Neuron (in vitro differentiated cells): ENCODE measurements at regions not wholly inside any gene's neighbourhood (a gene's known extent, or its start where the extent isn't known, plus 50 kb on each side); places are given as distances from the start of the nearest gene placed in this dataset.

Source experiments
- H2AFZ ChIP-seq: one replicate; pipeline ENCODE4 v1.6.1; 2013; ENCODE audit warnings: low read depth, mild to moderate bottlenecking, inconsistent platforms, low read length, moderate library complexity
- H3K27me3 ChIP-seq: one replicate; pipeline ENCODE4 v1.6.1; 2013; ENCODE audit warnings: low read length; ENCODE audit not compliant: insufficient read depth
- H3K36me3 ChIP-seq: one replicate; pipeline ENCODE4 v1.6.1; 2013; ENCODE audit warnings: low read length; ENCODE audit not compliant: insufficient read depth
- H3K4me1 ChIP-seq: one replicate; pipeline ENCODE4 v1.6.1; 2013; ENCODE audit warnings: low read length; ENCODE audit not compliant: insufficient read depth
- H3K4me3 ChIP-seq: 2 replicates; pipeline ENCODE4 v1.5.1; 2013; ENCODE audit warnings: mild to moderate bottlenecking, low read length, moderate library complexity
- H3K9me3 ChIP-seq: one replicate; pipeline ENCODE4 v1.6.1; 2013; ENCODE audit warnings: low read length

- peaks cover 2% of the 10 kb centered on the region for H3K27me3 ChIP-seq
- no peaks in the 10 kb centered on the region for H3K36me3 ChIP-seq
- H3K4me3 ChIP-seq: no peak overlapping the region
- H3K9me3 ChIP-seq: no peaks in the 10 kb centered on the region
- no peaks in the 10 kb centered on the region for H3K4me1 ChIP-seq
- no peak overlapping the region for H2AFZ ChIP-seq
These were observed 368.5 kb upstream of the ZNF507 start for GRCh38 chr19:31976775-31977536.

- no peaks in the 10 kb centered on the region for H3K36me3 ChIP-seq
These were observed 366.0 kb upstream of the ZNF507 start for GRCh38 chr19:31979362-31979761.

GRCh38 chr19:31979949-31980670 lies 365.3 kb upstream of the ZNF507 start:
- Histone ChIP-seq H3K4me1 (no peaks in the 10 kb centered on the region), H3K4me3 (no peak overlapping the region), H2AFZ (no peak overlapping the region), H3K36me3 (no peaks in the 10 kb centered on the region), H3K9me3 (no peaks in the 10 kb centered on the region), H3K27me3 (peaks cover 2% of the 10 kb centered on the region)

More at GRCh38 chr19:31979362-31979761, 366.0 kb upstream of the ZNF507 start:
- Histone ChIP-seq H3K4me3 (no peak overlapping the region), H3K9me3 (no peaks in the 10 kb centered on the region), H3K4me1 (no peaks in the 10 kb centered on the region), H2AFZ (no peak overlapping the region), H3K27me3 (peaks cover 2% of the 10 kb centered on the region)

GRCh38 chr19:31980796-31981195 lies 364.6 kb upstream of the ZNF507 start:
- H2AFZ ChIP-seq: no peak overlapping the region
- no peaks in the 10 kb centered on the region for H3K36me3 ChIP-seq
- no peaks in the 10 kb centered on the region for H3K9me3 ChIP-seq
- no peaks in the 10 kb centered on the region for H3K4me1 ChIP-seq
- no peak overlapping the region for H3K4me3 ChIP-seq
- peaks cover 2% of the 10 kb centered on the region for H3K27me3 ChIP-seq

- no peak overlapping the region for H2AFZ ChIP-seq
- peaks cover 2% of the 10 kb centered on the region for H3K27me3 ChIP-seq
- no peak overlapping the region for H3K4me3 ChIP-seq
- no peaks in the 10 kb centered on the region for H3K4me1 ChIP-seq
- H3K9me3 ChIP-seq: no peaks in the 10 kb centered on the region
- no peaks in the 10 kb centered on the region for H3K36me3 ChIP-seq
These were observed 363.9 kb upstream of the ZNF507 start for GRCh38 chr19:31981545-31981944.

GRCh38 chr19:31983647-31984046 lies 361.8 kb upstream of the ZNF507 start:
- Histone ChIP-seq H3K36me3 (no peaks in the 10 kb centered on the region), H3K4me1 (no peaks in the 10 kb centered on the region), H3K9me3 (no peaks in the 10 kb centered on the region)

GRCh38 chr19:31985001-31985605 lies 360.3 kb upstream of the ZNF507 start:
- Histone ChIP-seq H3K9me3 (no peaks in the 10 kb centered on the region), H2AFZ (no peak overlapping the region), H3K4me1 (no peaks in the 10 kb centered on the region), H3K4me3 (no peak overlapping the region), H3K36me3 (no peaks in the 10 kb centered on the region), H3K27me3 (no peaks in the 10 kb centered on the region)

More at GRCh38 chr19:31983647-31984046, 361.8 kb upstream of the ZNF507 start:
- no peaks in the 10 kb centered on the region for H3K27me3 ChIP-seq
- H2AFZ ChIP-seq: no peak overlapping the region
- H3K4me3 ChIP-seq: no peak overlapping the region

- no peaks in the 10 kb centered on the region for H3K36me3 ChIP-seq
- H3K4me3 ChIP-seq: no peak overlapping the region
- no peak overlapping the region for H2AFZ ChIP-seq
- no peaks in the 10 kb centered on the region for H3K4me1 ChIP-seq
- H3K27me3 ChIP-seq: no peaks in the 10 kb centered on the region
- no peaks in the 10 kb centered on the region for H3K9me3 ChIP-seq
These were observed 358.5 kb upstream of the ZNF507 start for GRCh38 chr19:31986951-31987350.

- H3K36me3 ChIP-seq: no peaks in the 10 kb centered on the region
These were observed 357.2 kb upstream of the ZNF507 start for GRCh38 chr19:31988256-31988655.

GRCh38 chr19:31991984-31992655 lies 353.3 kb upstream of the ZNF507 start:
- no peaks in the 10 kb centered on the region for H3K36me3 ChIP-seq
- H3K4me3 ChIP-seq: no peak overlapping the region
- H3K9me3 ChIP-seq: no peaks in the 10 kb centered on the region
- H2AFZ ChIP-seq: no peak overlapping the region
- H3K27me3 ChIP-seq: no peaks in the 10 kb centered on the region
- H3K4me1 ChIP-seq: no peaks in the 10 kb centered on the region

More at GRCh38 chr19:31988256-31988655, 357.2 kb upstream of the ZNF507 start:
- Histone ChIP-seq H3K4me3 (no peak overlapping the region), H3K27me3 (no peaks in the 10 kb centered on the region), H3K4me1 (no peaks in the 10 kb centered on the region), H3K9me3 (no peaks in the 10 kb centered on the region), H2AFZ (no peak overlapping the region)

- H3K36me3 ChIP-seq: no peaks in the 10 kb centered on the region
- no peaks in the 10 kb centered on the region for H3K9me3 ChIP-seq
- no peaks in the 10 kb centered on the region for H3K27me3 ChIP-seq
- H3K4me3 ChIP-seq: no peak overlapping the region
- H3K4me1 ChIP-seq: no peaks in the 10 kb centered on the region
- no peak overlapping the region for H2AFZ ChIP-seq
These were observed 352.7 kb upstream of the ZNF507 start for GRCh38 chr19:31992750-31993149.

- Histone ChIP-seq H3K4me1 (no peaks in the 10 kb centered on the region), H3K4me3 (no peak overlapping the region), H3K27me3 (no peaks in the 10 kb centered on the region), H3K9me3 (no peaks in the 10 kb centered on the region), H3K36me3 (no peaks in the 10 kb centered on the region), H2AFZ (no peak overlapping the region)
These were observed 349.9 kb upstream of the ZNF507 start for GRCh38 chr19:31995546-31995945.

- H3K4me3 ChIP-seq: no peak overlapping the region
- H3K27me3 ChIP-seq: no peaks in the 10 kb centered on the region
These were observed 335.3 kb upstream of the ZNF507 start for GRCh38 chr19:32010071-32010470.

More at GRCh38 chr19:32010071-32010470, 335.3 kb upstream of the ZNF507 start:
- Histone ChIP-seq H2AFZ (no peak overlapping the region), H3K4me1 (no peaks in the 10 kb centered on the region), H3K9me3 (no peaks in the 10 kb centered on the region), H3K36me3 (no peaks in the 10 kb centered on the region)
